ENCODE measurements at regions not wholly inside any gene's neighbourhood (a gene's known extent, or its start where the extent isn't known, plus 50 kb on each side); places are given as distances from the start of the nearest gene placed in this dataset.

DNA sequence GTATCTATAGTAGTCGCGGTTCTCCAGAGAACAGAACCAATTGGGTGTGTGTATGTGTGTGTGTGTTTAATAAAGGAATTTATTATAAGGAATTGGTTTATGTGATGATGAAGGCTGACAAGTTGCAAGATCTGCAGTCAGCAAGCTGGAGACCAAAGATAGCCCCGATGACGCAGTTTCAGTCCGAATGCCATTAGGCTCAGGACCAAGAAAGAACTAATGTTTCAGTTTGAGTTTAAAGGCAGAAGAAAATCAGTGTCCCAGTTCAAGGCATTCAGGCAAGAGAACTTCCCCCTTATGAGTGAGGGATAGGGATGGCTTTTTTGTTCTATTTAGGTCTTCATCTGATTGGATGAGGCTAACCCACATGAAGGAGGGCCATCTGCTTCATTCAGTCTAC is 221.6 kb downstream of the HNMT start:
- TF ChIP-seq, protein P1, sequence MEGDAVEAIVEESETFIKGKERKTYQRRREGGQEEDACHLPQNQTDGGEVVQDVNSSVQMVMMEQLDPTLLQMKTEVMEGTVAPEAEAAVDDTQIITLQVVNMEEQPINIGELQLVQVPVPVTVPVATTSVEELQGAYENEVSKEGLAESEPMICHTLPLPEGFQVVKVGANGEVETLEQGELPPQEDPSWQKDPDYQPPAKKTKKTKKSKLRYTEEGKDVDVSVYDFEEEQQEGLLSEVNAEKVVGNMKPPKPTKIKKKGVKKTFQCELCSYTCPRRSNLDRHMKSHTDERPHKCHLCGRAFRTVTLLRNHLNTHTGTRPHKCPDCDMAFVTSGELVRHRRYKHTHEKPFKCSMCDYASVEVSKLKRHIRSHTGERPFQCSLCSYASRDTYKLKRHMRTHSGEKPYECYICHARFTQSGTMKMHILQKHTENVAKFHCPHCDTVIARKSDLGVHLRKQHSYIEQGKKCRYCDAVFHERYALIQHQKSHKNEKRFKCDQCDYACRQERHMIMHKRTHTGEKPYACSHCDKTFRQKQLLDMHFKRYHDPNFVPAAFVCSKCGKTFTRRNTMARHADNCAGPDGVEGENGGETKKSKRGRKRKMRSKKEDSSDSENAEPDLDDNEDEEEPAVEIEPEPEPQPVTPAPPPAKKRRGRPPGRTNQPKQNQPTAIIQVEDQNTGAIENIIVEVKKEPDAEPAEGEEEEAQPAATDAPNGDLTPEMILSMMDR (IDR thresholded peaks at IDR 0.05; ENCODE audit: insufficient read depth, low read length) = no peak
- TF ChIP-seq POLR2AphosphoS5 (IDR thresholded peaks at IDR 0.05; ENCODE audit: low read depth) (no peak), GABPA (IDR thresholded peaks at IDR 0.05; ENCODE audit: low read depth) (no peak)

Data from HL-60 (cell line).